ENCODE measurements at regions not wholly inside any gene's neighbourhood (a gene's known extent, or its start where the extent isn't known, plus 50 kb on each side); places are given as distances from the start of the nearest gene placed in this dataset.
"Not testable (repeated sequence)": the region's sequence is repeated elsewhere in the genome, so short reads cannot be mapped to it uniquely, and the experiment has no call there.

DNA sequence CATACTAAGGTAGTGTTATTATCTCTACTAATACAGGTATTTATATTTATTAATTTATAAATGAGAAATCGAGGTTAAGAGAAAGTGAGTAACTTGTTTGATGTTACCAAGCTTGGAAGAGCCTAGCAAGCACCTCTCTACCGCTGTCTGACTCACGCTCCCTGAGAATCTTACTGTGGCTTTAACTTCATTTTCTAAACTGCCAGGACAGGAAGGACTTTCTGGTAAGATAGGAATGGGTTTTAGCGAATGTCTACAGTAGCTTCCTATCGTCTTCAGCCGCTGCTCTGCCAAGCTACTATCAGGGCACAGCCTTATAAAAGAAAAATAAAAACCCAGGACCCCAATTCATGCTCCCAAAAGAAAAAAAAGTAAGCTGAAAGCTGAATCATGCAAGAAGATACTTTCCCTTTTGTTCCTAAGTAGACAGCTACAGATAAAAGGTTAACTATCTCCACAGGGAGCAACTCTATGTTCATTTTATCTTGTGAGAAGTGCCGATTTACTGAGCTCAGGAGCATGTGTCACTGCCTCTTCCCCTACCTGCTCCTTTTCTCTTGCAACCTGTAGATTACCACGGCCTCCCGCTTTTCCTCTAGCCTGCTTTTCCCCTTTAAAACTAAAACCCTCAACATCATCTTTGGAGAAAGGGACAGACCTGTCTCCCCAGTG lies 60.2 kb downstream of the THNSL1 start:
- no peak for DNase-seq

DNA sequence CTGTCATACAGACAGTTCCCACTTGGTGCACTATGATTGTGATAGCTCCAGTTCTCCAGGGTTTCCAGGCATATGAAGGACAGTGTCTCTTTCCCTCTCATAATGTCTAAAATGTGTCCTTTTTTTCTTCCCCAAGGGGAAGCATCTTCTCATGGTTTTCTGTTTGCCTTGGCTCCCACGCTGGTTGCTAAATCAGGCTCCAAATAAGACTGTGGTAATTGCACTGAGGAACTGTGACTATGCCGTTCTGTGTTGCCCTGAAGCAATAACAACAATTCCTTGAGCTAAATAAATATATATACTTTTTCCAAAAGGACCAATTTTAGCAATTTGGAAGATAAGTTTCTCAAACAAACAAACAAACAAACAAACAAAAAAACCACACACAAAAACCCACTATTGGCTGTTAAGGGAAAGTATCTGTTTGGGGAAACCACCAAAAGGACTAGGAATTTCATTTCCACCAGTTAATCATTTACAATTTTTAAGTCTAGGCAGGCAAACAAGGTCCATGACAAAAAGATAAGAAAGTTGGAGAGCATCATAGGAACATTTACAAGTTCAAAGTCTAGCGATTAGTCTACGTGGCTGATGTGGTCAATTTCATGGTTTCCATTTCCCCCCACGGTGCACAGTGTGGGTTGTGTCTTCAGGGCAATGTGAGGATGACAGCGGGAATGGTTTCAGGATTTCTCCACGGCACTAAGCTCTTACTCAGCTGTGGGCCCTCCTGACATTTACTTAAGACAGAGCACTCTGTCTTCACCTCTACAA lies 62.4 kb downstream of the THNSL1 start:
- no peak for DNase-seq

DNA sequence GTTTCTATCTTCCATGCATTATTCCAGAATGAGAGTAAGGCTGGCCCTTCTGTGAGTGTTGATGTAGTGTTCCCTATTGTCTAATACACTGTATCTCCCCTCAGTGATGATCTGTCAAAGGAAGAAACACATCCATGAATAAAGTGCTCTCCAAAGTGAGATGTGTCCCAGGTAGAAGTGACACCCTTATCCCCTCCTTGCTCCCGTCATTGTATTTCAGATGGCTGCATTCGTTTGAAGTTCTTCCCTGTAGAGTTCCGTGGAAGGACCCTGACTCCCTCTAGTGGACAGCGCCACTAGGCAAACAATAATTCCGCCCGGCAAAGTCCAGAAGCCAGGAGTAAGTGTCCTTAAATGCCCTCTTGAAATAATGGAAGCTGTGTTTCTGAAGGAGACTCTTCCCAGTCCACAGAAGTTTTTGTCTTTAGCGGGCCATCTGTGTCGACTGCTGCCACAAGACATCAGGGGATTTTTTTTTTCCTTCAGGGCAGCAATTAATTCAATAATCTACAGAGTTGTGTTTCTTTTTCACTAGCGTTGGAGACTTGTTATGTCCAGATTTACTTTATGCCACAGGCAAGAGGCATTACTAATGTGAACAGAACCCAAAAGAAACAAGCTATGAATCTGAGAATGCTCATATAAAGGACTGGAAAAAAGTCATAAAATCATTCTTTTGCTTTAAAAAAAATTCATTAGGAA lies 64.6 kb downstream of the THNSL1 start:
- peak; percentile 54 for DNase-seq

DNA sequence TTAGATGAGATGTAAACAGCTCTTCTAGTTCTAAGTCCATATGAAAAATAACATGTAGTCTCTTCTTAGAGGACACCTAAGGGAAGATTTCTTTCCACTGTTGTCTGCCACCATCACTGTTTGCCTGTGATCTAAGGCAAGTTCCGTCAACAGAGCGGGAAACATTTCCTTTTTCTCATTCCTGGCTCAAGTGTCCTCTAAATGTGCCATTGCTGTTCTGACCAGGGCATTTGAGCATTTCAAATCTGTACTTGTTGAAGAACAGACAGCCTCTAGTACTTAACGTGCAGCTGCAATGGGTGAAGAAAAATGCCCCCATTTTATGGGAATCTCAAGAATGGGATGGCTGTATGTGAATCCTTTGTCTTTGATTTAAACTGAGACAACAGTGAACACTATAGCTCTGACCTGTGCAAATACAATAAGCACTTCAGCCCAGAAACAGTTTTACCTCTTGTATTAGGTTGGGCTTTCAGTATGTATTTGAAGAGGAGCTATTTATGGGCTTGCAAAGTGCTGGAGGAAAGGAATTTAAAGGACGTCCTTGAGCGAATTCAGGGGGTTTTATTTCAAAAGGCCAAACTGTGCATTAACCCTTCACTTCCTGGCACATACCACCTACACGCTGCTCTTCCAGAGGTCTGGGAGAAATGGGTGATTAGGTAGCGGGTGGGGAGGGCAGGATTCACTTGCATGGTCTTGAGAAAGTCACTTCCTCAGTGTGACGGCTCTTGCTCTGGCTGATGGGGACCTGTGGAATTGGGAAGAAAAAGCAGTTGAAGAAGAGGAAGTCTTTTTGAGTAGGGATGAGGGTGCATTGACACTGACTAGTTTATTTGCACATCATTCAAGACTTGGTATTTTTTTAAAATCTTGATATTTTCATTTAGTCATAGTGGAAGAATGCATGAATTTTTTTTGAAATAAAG lies 66.1 kb downstream of the THNSL1 start:
- no peak for DNase-seq

DNA sequence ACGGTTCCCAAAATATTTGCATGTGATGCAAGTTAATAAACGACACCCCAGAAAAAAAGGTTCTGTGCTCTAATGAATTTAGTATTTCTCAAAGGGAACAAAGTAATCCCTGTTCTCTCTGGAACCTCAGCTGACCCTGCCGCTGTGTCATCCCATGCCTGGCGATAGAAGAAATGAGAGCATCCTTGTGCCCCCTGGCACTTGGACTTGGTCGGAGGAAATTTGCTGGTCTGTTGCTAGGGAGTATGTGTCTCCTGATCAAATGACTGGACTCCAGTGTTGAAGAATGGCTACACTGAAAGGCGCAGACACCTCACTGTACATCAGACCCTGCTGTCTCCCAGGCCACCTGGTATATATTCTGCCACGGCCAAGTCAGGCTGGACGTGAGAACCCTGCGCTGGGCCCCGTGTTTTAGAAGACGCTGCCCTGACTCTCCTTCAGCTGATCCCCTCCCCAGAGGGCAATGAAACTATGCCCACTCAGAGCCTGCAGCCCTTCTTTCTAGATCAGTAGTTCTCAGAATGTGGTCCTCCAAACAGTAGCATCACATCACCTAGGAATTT lies 67.2 kb downstream of the THNSL1 start:
- DNase-seq: no peak

DNA sequence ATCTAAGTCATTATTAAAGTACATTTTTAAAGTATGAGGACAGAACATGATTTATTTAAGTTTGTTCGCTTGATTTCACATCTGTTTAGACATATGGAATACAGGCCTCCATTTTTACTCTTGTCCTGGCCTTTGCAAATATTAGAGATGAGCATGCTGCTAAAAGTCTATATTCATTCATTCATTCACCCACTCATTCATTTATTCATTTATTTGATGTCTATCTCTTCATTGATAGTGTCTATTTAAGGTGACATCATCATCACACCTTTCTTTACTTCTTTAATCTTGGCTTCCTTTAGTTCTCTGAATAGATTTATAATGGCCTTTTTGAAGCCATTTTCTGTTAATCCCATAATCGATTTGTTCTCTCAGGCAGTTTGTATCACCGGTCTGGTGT lies 68.0 kb downstream of the THNSL1 start:
- DNase-seq: no peak

DNA sequence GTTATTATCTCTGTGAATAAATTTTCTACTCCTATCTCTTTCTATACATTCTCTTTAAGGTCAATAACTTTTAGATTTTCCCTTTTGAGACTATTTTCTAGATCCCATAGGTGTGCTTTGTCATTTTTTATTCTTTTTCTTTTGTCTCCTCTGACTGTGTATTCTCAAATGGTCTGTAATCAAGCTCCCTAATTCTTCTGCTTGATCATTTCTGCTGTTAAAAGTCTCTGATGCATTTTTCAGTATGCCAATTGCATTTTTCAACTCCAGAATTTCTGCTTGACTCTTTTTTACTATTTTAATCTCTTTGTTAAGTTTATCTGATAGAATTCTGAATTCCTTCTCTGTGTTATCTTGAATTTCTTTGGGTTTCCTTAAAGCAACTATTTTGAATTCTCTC lies 78.2 kb downstream of the THNSL1 start:
- DNase-seq: no peak

DNA sequence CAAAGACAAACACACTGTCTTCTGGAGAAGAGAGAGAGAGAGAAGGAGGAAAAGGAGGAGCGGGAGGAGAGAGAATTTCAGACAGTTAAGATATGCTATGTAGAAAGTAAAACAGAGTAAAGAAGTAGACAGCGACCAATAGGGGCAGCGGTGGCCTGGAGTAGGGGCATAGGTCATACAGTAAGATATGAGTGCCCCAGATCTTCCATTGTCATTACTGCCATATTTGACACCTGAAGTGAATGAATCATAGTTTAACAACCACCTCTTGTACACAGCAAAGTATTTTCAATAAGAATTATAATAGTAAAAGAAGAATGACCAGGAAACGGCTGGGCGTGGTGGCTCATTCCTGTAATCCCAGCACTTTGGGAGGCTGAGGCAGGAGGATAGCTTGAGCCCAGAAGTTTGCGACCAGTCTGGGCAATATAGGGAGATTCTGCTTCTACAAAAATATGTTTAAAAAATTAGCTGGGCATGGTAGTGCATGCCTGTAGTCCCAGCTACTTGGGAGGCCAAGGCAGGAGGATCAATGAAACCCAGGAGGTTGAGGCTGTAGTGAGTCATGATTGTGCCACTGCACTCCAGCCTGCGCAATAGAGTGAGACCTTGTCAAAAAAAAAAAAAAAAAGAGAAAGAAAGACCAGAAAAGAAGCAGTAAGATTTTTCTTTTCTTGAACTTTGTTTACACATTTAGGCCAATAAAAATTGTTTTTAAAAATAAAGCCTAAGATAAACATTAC lies 77.0 kb upstream of the GPR158 start:
- no peak for DNase-seq

DNA sequence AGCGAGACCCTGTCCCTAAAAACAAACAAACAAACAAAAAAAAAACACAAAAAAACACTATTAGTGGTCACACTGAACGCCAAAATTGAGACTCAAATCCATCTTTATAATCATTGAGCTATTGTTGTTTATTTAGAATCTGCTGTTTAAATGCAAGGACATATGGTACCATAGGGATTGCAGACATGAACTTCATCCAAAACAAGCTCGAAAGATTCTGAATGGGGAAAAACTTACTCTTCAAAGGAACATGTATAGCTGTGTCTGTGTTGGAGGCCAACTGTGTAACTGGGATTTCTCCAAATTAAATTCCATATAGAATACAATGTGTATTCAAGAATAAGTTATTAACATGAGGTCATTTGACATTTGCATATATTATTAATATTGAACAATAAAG lies 74.7 kb upstream of the GPR158 start:
- DNase-seq: no peak

DNA sequence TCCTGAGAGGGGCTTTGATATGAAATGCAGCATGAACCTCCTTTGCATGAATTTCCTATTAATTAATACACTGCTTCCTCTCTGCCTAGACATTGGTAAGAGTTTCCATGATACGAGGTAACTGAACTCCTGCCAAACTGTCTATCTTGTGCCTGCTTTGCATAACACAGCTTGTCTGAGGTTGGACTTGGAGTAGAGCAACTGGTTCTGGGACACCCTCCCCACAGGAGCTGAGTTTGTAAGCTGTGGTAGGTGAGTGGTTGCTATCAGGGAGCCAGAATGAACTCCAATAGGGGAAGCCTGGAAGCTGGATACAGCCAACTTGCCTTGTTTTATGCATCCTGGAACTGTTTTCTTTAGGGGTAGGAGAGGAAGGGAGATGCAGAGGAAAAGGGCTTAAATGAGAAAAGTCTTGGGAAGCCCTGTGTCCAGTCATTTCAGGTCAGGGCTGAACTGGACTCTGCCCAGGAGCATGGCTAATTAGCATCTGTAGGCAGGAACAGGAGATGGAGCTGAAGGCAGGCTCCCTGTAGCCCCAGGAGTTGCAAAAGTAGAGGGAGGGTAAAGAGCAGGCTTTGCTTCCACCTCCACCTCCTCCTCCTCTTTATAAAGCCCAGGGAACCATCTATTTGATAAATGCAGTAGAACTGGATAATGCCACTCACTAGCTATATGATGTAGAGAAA lies 73.2 kb upstream of the GPR158 start:
- DNase-seq: no peak

DNA sequence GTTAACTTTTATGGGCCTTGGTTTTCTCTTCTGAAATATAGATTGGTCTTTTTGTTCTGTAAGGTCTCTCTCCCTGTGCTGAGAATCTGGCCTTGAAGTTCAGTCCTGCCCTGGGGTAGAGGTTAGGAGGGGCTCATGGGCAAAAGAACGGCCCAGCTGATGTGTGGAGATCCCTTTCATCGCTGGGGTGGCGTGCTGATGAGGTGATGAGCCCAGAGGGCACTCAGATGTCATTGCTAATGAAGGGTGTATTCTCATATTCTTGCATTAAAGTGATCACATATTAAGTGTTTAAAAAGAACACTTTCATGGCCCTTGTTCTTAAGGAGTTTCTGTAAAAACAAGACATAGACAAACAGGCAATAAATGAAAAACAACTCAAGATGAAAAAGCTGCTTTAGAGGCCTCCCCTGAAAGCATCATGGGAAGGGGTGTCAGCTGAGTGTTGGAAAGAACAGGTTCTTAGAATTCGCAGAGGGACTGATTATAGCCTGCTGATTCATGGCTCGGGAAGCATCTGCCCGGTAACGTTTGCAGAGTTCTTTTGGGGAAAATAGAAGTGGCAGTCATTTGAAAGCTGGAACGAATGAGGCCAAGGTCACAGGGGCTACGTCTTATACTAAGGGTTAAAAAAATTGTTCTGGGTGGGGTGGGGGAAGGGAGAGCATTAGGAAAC lies 72.5 kb upstream of the GPR158 start:
- no peak for DNase-seq

DNA sequence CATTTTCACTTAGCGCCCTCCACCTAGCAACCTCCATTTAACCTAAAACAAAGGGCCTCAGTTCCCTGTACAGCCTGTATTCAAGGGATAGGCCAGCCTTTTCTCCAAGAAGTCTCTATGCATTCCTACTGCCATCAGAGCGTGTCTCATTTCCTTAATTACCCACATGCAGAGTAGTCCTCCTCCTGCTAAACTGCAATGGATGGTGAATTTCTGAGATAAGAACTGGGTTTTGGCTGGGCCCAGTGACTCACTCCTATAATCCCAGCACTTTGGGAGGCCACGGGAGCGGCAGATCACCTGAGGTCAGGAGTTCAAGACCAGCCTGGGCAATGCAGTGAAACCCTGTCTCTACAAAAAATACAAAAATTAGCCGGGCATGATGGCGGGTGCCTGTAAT lies 71.1 kb upstream of the GPR158 start:
- no peak for DNase-seq

DNA sequence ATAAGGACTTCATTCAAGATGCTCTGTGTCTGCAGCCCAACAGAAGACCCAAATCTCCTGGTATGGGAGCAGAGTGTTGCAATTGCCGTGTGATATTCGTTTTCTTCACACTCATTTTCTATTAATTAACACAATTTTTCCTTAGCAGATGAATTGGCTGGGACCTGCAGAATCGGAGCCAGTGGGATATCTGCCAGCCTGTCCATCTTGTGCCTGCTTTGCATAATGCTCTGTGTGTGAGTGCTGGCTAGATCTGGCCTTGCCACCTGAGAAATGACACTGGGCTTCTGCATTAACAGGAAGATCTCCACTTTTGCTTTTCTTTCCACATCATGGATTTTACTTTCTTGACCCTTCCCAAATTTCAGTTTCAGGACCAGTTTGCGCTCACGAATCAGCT lies 70.4 kb upstream of the GPR158 start:
- DNase-seq: no peak

DNA sequence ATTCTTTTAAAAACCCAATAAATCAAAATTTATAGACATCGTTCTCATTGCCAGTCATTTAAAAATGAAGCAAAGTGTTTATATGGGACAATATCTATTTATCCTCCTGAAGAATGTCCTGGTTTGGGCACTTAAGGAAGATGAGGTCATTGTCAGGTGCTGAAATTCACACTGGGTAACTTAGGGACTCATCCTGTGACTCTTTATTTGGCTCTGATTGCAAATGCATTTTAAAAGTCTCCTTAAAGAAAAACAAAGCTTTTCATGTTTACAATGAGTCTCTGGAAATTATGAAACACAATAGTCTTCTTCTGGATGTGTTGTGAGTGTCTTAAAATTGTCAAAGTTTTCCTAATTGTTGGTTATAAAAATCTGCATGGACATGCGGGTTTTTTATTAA lies 69.5 kb upstream of the GPR158 start:
- no peak for DNase-seq

DNA sequence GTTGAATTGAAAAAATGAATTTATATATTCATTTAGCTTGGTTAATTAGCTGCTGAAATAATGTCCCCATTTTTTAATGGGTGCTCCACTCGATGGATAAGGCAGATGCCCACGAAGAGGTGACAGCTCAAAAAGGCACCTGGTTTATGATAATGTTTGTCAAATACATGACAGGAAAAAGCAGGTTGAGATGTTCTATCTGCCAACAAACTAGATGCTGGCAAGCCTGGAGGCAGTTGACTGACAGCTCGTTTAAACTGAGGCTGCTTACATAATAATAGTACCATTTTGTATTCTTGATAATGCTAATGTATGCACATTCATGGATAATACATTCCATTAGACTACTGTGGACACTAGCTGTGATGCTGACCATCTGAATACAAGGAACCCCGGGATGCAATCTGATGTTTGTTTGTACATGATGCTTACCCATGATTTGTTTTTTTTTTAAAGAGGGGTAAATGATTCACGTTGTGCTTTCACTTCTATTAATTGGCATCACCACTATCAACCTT lies 69.0 kb upstream of the GPR158 start:
- DNase-seq: no peak

DNA sequence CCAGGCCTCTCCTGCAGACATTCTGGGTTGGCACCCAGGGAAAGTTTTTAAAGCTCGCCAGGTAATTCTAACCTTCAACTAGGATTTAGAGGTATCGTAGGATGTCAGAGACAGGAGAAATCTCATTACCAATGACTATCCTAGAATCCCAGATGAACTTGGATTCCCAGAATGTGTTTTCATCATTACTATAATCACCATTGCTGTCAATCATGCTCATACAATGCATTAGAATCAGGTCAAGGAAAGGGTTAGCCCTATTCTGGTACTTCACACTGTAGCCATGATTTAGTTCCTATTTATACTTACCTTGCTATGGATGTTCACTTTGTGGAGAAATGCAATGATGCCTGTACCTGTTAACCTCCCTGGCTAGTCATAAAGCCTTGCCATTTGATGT lies 67.0 kb upstream of the GPR158 start:
- DNase-seq: no peak

DNA sequence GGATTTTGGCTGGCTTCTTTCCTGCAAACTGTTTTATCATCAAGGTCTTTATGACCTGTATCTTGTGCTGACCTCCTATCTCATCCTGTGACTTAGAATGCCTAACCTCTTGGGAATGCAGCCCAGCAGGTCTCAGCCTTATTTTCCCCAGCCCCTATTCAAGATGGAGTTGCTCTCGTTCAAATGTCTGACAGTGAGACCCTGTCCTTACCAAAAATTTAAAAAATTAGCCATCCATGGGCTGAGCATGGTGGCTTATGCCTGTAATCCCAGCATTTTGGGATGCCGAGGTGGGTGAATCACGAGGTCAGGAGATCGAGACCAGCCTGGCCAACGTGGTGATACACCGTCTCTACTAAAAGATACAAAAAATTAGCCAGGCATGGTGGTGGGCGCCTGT lies 64.9 kb upstream of the GPR158 start:
- not testable (repeated sequence) for DNase-seq

DNA sequence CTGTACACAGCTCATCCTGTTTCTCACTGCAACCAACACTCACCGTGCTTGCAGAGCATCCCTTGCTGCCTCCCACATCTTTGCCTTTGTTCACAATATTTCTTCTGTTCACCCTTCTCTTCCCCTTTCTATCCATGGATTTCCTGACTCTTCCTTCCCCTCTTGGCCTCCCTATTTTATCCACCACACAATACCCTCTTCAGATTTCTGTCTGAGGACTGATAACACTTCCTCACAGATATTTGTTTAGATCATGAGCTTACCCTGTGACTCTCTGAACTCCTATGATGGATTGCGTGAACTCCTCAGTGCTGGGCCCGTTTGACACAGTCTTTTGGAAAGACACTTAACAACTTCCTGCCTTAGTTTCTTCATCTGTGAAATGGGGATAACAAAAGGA lies 62.8 kb upstream of the GPR158 start:
- DNase-seq: no peak

DNA sequence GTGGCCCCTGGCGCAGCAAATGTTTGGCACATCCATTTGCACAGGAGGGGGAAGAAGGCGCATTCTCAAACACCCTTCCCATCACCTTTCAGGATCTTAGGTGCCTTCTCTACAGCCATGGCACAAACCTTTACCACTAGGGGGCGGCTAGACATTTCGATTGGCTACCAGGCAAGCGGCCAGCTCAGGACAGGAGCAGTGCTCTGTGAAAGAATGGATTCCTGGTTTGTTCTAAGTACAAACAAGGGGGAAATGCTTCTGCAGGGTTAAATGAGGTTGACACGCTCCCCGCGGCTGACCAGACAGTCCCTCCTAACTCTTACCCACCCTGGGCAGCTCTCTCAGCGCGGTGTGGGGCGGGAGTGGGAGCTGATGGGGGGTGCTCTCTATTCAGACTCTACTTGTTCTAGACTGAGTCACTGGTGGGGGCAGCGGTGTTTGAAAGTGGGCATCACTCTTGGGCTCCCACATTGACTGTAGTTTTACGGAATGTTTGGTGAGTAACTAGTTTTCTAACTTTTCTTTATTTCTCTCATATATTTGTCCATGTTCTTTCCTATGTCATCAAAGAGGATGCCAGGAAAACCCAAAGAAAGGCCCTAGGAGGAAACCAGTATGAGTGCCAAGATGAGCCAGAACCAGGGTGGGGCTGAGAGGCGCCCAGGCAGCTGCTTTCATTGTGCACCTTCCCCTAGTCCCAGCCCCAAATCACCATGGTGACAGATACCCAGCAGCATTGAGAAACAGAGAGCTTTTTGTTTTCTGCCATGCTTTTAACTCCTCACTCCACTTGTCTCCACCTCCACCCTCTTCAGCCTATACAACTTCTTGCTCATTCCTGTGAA lies 61.4 kb upstream of the GPR158 start:
- peak; percentile 31 for DNase-seq

DNA sequence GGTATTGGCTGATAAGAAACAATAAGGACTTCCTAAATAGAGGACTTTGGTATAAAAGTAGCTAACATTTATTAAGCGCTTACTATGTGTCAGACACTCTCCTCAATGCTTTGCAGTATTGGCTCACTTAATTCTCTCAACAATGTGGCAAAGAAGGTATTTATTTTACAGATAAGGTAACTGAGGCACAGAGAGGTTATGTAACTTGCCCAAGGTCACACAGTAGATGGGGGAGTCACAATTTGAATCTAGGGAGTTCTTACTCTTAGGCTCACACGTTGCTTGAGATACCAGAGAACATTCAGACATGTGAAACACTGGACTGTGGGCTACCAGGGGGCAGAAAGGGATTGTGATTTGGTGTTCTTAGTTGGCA lies 60.8 kb upstream of the GPR158 start:
- no peak for DNase-seq

Data from T1000 (cell line).